IMR-90 (cell line): ENCODE measurements at regions not wholly inside any gene's neighbourhood (a gene's known extent, or its start where the extent isn't known, plus 50 kb on each side); places are given as distances from the start of the nearest gene placed in this dataset.

Experiments used
- ATAC-seq: fragments of 200-7000 bp; cut with Tn5 transposase; 2 replicates; pipeline ENCODE4 v1.9.1; 2020; ENCODE audit warnings: low read depth, mild to moderate bottlenecking, moderate library complexity
- BruUV-seq: library from RNA; stranded (reverse); fragments of 400-500 nt; replicated peaks from 2 replicates; lab custom pipeline; 2021; lab: Mats Ljungman, UMichigan
- CTCF ChIA-PET: fragments of 300-600 bp; formaldehyde crosslinking; extraction: SDS; loops from one replicate; lab custom pipeline; 2021; ENCODE audit warnings: antibody characterized with exemption; lab: Yijun Ruan, JAX
- POLR2A ChIA-PET: fragments of 300-600 bp; sonication (Branson Sonifier 250); formaldehyde crosslinking; loops from one replicate; lab custom pipeline; 2022; ENCODE audit warnings: antibody characterized with exemption; ENCODE audit not compliant: unreplicated experiment; lab: Charles Lee
- DNase-seq: peaks from one replicate; pipeline ENCODE4 v3.0.0; 2013
- H2AFZ ChIP-seq: replicated peaks from 2 replicates; pipeline ENCODE3; 2013; ENCODE audit warnings: low read length, mild to moderate bottlenecking; ENCODE audit not compliant: poor library complexity
- H2AK5ac ChIP-seq: 2 replicates; pipeline ENCODE4 v1.6.1; 2013; ENCODE audit warnings: low read depth, low read length, inconsistent platforms
- H2AK9ac ChIP-seq: replicated peaks from 2 replicates; pipeline ENCODE3; 2013; ENCODE audit warnings: mild to moderate bottlenecking, low read depth, low read length, moderate library complexity; ENCODE audit not compliant: poor library complexity
- H2BK120ac ChIP-seq: 2 replicates; pipeline ENCODE4 v1.6.1; 2013; ENCODE audit warnings: low read depth, low read length, inconsistent platforms
- H2BK15ac ChIP-seq: 3 replicates; pipeline ENCODE4 v1.6.1; 2013; ENCODE audit warnings: low read depth, low read length, inconsistent platforms
- H2BK20ac ChIP-seq: 2 replicates; pipeline ENCODE4 v1.6.1; 2013; ENCODE audit warnings: low read depth, mild to moderate bottlenecking, inconsistent platforms, low read length, moderate library complexity
- H2BK5ac ChIP-seq: 2 replicates; pipeline ENCODE4 v1.6.1; 2013; ENCODE audit warnings: mild to moderate bottlenecking, low read depth, low read length, inconsistent platforms; ENCODE audit not compliant: poor library complexity, severe bottlenecking
- H3K14ac ChIP-seq: replicated peaks from 2 replicates; pipeline ENCODE4 v1.6.1; 2013; ENCODE audit warnings: low read depth, low read length, inconsistent platforms
- H3K18ac ChIP-seq: 2 replicates; pipeline ENCODE4 v1.6.1; 2013; ENCODE audit warnings: low read depth, low read length, control low read depth
- H3K23ac ChIP-seq: 2 replicates; pipeline ENCODE4 v1.6.1; 2013; ENCODE audit warnings: low read depth, low read length, inconsistent platforms
- H3K27ac ChIP-seq: 2 replicates; pipeline ENCODE4 v1.5.1; 2013; ENCODE audit warnings: mild to moderate bottlenecking, control low read depth, low read length; ENCODE audit not compliant: insufficient read depth
- H3K27me3 ChIP-seq: 2 replicates; pipeline ENCODE4 v1.6.1; 2013; ENCODE audit warnings: low read length; ENCODE audit not compliant: control insufficient read depth, insufficient read depth
- H3K36me3 ChIP-seq: 2 replicates; pipeline ENCODE4 v1.6.1; 2013; ENCODE audit warnings: low read length, mixed read lengths; ENCODE audit not compliant: control insufficient read depth, insufficient read depth
- H3K4ac ChIP-seq: 2 replicates; pipeline ENCODE4 v1.6.1; 2013; ENCODE audit warnings: low read depth, low read length, inconsistent platforms
- H3K4me1 ChIP-seq: 2 replicates; pipeline ENCODE4 v1.6.1; 2013; ENCODE audit warnings: low read length, mixed read lengths; ENCODE audit not compliant: control insufficient read depth, insufficient read depth
- H3K4me2 ChIP-seq: 2 replicates; pipeline ENCODE4 v1.6.1; 2013; ENCODE audit warnings: low read depth, mild to moderate bottlenecking, control low read depth, low read length, moderate library complexity
- H3K4me3 ChIP-seq: 2 replicates; pipeline ENCODE4 v1.5.1; 2013; ENCODE audit warnings: low read depth, mild to moderate bottlenecking, control low read depth, low read length, moderate library complexity; ENCODE audit not compliant: insufficient read depth
- H3K56ac ChIP-seq: 2 replicates; pipeline ENCODE4 v1.6.1; 2013; ENCODE audit warnings: low read length, inconsistent platforms; ENCODE audit not compliant: insufficient read depth; ENCODE audit errors: extremely low read depth
- H3K79me1 ChIP-seq, 2 experiments: 2 replicates each; pipeline ENCODE4 v1.6.1; 2013; ENCODE audit warnings: low read length in 2 of 2, inconsistent platforms in 1 of 2, low read depth in 1 of 2
- H3K9ac ChIP-seq: 2 replicates; pipeline ENCODE4 v1.6.1; 2013; ENCODE audit warnings: low read depth, low read length, control low read depth
- H3K9me1 ChIP-seq: 2 replicates; pipeline ENCODE4 v1.6.1; 2013; ENCODE audit warnings: low read length, inconsistent platforms; ENCODE audit not compliant: insufficient read depth
- H3K9me3 ChIP-seq: 2 replicates; pipeline ENCODE4 v1.6.1; 2013; ENCODE audit warnings: low read length; ENCODE audit not compliant: control insufficient read depth, insufficient read depth
- H4K20me1 ChIP-seq: 2 replicates; pipeline ENCODE4 v1.6.1; 2013; ENCODE audit warnings: low read length, inconsistent platforms; ENCODE audit not compliant: insufficient read depth
- H4K5ac ChIP-seq: 2 replicates; pipeline ENCODE4 v1.6.1; 2013; ENCODE audit warnings: mild to moderate bottlenecking, low read depth, low read length, control low read depth
- H4K8ac ChIP-seq, 2 experiments: 2 replicates each; pipeline ENCODE4 v1.6.1; 2013; ENCODE audit warnings: low read depth in 2 of 2, low read length in 2 of 2, control low read depth in 1 of 2, inconsistent platforms in 1 of 2
- H4K91ac ChIP-seq: 2 replicates; pipeline ENCODE4 v1.6.1; 2013; ENCODE audit warnings: low read depth, low read length, inconsistent platforms; ENCODE audit not compliant: insufficient read depth
- FOS ChIP-seq: fragments of 150-350 bp; IDR thresholded peaks from 2 replicates; pipeline ENCODE4 v1.6.1; 2016; ENCODE audit warnings: low read depth, low read length
- WGBS, 2 experiments: methylation state at CpG; one replicate each; pipeline versions ENCODE4 v1.1.5 to v1.1.7; 2013; ENCODE audit warnings: missing lambda C conversion rate in 2 of 2; ENCODE audit not compliant: insufficient read length in 1 of 2; ENCODE audit errors: extremely low coverage in 2 of 2; 5-methylcytosine and 5-hydroxymethylcytosine counted together
- dilution Hi-C: fragments of 300-500 bp; cut with HindIII; formaldehyde crosslinking; loops from one replicate; pipeline ENCODE4 v1.14.3; 2018; ENCODE audit warnings: low sequenced_read_pairs; ENCODE audit not compliant: unreplicated experiment
- in situ Hi-C: fragments of 300-500 bp; cut with MboI; formaldehyde crosslinking; loops from 3 replicates; pipeline ENCODE4 v1.14.3; 2019; ENCODE audit warnings: low sequenced_read_pairs, inconsistent platforms, mixed read lengths
- intact Hi-C: fragments of 100-400 bp; cut with micrococcal nuclease; formaldehyde crosslinking; loops from 2 replicates; pipeline ENCODE4 v1.10.0; 2022

DNA sequence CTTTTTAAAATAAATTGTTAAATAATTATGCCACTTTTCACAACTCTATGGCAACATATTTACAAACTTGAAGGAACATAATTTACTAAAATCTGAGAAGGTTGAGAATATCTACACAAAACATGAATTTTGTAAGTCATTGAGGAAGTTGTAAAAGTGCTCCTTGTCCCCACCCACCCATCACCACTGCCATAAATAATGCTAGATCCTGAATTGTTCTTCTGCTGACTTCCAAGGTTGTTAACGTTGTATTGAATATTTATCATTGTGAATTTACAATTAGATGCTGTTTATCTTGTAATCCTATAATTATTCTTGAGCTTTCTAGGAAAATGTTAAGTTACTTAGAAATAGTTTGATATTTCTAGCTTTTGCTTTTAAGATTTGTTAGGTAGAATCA lies 908.0 kb upstream of the COX7C start:
- H2AFZ ChIP-seq: no peak overlapping the region
- H3K14ac ChIP-seq: no peak overlapping the region
- H2AK9ac ChIP-seq: no peak overlapping the region
- no CpG with 5 or more reads among the region's 1 CpG for WGBS, 2 experiments
- in situ Hi-C loops (no loop called here), intact Hi-C loops (no loop called here), dilution Hi-C loops (no loop called here)
- H3K36me3 ChIP-seq: no peaks in the 10 kb centered on the region
- H3K27ac ChIP-seq: no peak overlapping the region
- H3K27me3 ChIP-seq: no peaks in the 10 kb centered on the region
- no peak overlapping the region for H3K4me3 ChIP-seq
- H4K5ac ChIP-seq: no peak overlapping the region
- H3K18ac ChIP-seq: no peak overlapping the region
- no peak overlapping the region for H2BK5ac ChIP-seq
- no peaks in the 10 kb centered on the region for H4K20me1 ChIP-seq
- ATAC-seq (no peak), DNase-seq (no peak)
- H3K23ac ChIP-seq: no peak overlapping the region
- no peak overlapping the region for H3K9ac ChIP-seq
- H3K4ac ChIP-seq: no peak overlapping the region
- ChIA-PET CTCF (interaction anchor here (0.7 kb wide), 1 partner anchor 212 kb away, joined by 4 read pairs; no protein-coding TSS in a partner anchor), POLR2A (no interaction called here)
- H2AK5ac ChIP-seq: no peak overlapping the region
- no peak overlapping the region for H2BK120ac ChIP-seq
- H3K56ac ChIP-seq: no peak overlapping the region
- no peak overlapping the region for H2BK15ac ChIP-seq
- no peaks in the 10 kb centered on the region for H3K9me1 ChIP-seq
- no peak overlapping the region for H4K8ac ChIP-seq
- no peaks in the 10 kb centered on the region for H3K79me1 ChIP-seq
- H3K4me1 ChIP-seq: no peaks in the 10 kb centered on the region
- no peak overlapping the region for H3K4me2 ChIP-seq
- H2BK20ac ChIP-seq: no peak overlapping the region
- 0 out of 2 replicates have a peak, but pooled peaks cover 4% of the 10 kb centered on the region for H3K9me3 ChIP-seq
- H4K91ac ChIP-seq: no peak overlapping the region
- TF ChIP-seq FOS: no peak
- no TSS peak for BruUV-seq
